H1 (cell line): ENCODE measurements at regions not wholly inside any gene's neighbourhood (a gene's known extent, or its start where the extent isn't known, plus 50 kb on each side); places are given as distances from the start of the nearest gene placed in this dataset.

Experiments
- CTCF ChIA-PET: fragments of 300-600 bp; sonication (Branson Sonifier 250); formaldehyde crosslinking; loops from one replicate; lab custom pipeline; 2021; ENCODE audit not compliant: partially characterized antibody; lab: Charles Lee
- POLR2A ChIA-PET: fragments of 300-600 bp; sonication (Branson Sonifier 250); formaldehyde crosslinking; loops from one replicate; lab custom pipeline; 2021; ENCODE audit warnings: inconsistent platforms; ENCODE audit not compliant: partially characterized antibody; lab: Charles Lee
- DNase-seq, 2 experiments: peaks; one replicate each; pipeline versions ENCODE4 v3.0.0 to v3.0.0-alpha.2; 2010 to 2022; ENCODE audit warnings: low spot score in 2 of 2, low read depth in 1 of 2, mixed read lengths in 1 of 2
- FAIRE-seq: peaks from 2 replicates; lab custom pipeline; 2011; peaks lifted over from hg19 to GRCh38; lab: Jason Lieb, UNC
- H2AFZ ChIP-seq: 2 replicates; pipeline ENCODE4 v1.8.1; 2012; ENCODE audit warnings: low read length, inconsistent platforms
- H2AK5ac ChIP-seq: 2 replicates; pipeline ENCODE4 v1.6.1; 2013; ENCODE audit warnings: low read depth, low read length
- H2BK120ac ChIP-seq: replicated peaks from 2 replicates; pipeline ENCODE3; 2013; ENCODE audit warnings: low read depth, low read length, inconsistent platforms
- H2BK12ac ChIP-seq: 2 replicates; pipeline ENCODE4 v1.6.1; 2013; ENCODE audit warnings: low read depth, low read length
- H2BK15ac ChIP-seq: 2 replicates; pipeline ENCODE4 v1.6.1; 2013; ENCODE audit warnings: low read length
- H2BK20ac ChIP-seq: 2 replicates; pipeline ENCODE4 v1.6.1; 2013; ENCODE audit warnings: low read length
- H2BK5ac ChIP-seq: 2 replicates; pipeline ENCODE4 v1.6.1; 2013; ENCODE audit warnings: low read depth, low read length
- H3K14ac ChIP-seq: 2 replicates; pipeline ENCODE4 v1.6.1; 2013; ENCODE audit warnings: inconsistent platforms; ENCODE audit not compliant: insufficient read length
- H3K18ac ChIP-seq: 2 replicates; pipeline ENCODE4 v1.6.1; 2013; ENCODE audit warnings: low read length; ENCODE audit errors: extremely low read depth
- H3K23ac ChIP-seq: 2 replicates; pipeline ENCODE4 v1.6.1; 2013; ENCODE audit warnings: inconsistent platforms; ENCODE audit not compliant: insufficient read length
- H3K23me2 ChIP-seq: 2 replicates; pipeline ENCODE4 v1.6.1; 2013; ENCODE audit warnings: low read depth, low read length
- H3K27ac ChIP-seq: 2 replicates; pipeline ENCODE4 v1.6.1; 2011; ENCODE audit warnings: low read depth, low read length, inconsistent platforms
- H3K27me3 ChIP-seq, 4 experiments: replicated peaks in 1 of 4; 1 replicate in 1 of 4; 2 replicates in 3 of 4; pipeline versions ENCODE4 v1.6.1 to v1.8.1; 2011 to 2013; ENCODE audit warnings: low read length in 3 of 4, mild to moderate bottlenecking in 3 of 4, inconsistent platforms in 2 of 4, mixed read lengths in 2 of 4, moderate library complexity in 1 of 4; ENCODE audit not compliant: control insufficient read depth in 3 of 4, insufficient read depth in 3 of 4; ENCODE audit errors: extremely low read depth in 1 of 4
- H3K36me3 ChIP-seq, 4 experiments: 2 replicates each; pipeline versions ENCODE4 v1.6.1 to v1.8.1; 2011 to 2013; ENCODE audit warnings: mild to moderate bottlenecking in 4 of 4, low read length in 3 of 4, moderate library complexity in 2 of 4, control low read depth in 1 of 4, inconsistent platforms in 1 of 4; ENCODE audit not compliant: insufficient read depth in 4 of 4, control insufficient read depth in 2 of 4
- H3K4ac ChIP-seq: replicated peaks from 2 replicates; pipeline ENCODE3; 2013; ENCODE audit warnings: low read length, low read depth, mixed read lengths, inconsistent platforms; ENCODE audit not compliant: insufficient read length
- H3K4me1 ChIP-seq, 4 experiments: replicated peaks in 1 of 4; 1 replicate in 1 of 4; 2 replicates in 3 of 4; pipeline versions ENCODE4 v1.6.1 to v1.8.1; 2011 to 2013; ENCODE audit warnings: low read length in 3 of 4, inconsistent platforms in 2 of 4, mixed read lengths in 1 of 4; ENCODE audit not compliant: insufficient read depth in 4 of 4, control insufficient read depth in 3 of 4
- H3K4me2 ChIP-seq, 2 experiments: 2 replicates each; pipeline versions ENCODE4 v1.6.1 to v1.8.1; 2011 to 2013; ENCODE audit warnings: low read depth in 2 of 2, low read length in 2 of 2, control low read depth in 1 of 2, inconsistent platforms in 1 of 2, mild to moderate bottlenecking in 1 of 2; ENCODE audit not compliant: insufficient read depth in 1 of 2
- H3K4me3 ChIP-seq, 4 experiments: fragments of 200-600, 300-600 bp in 1 of 4; sonication (generic), shearing (Covaris generic), sonication (Bioruptor Twin) in 1 of 4; 2 replicates each; pipeline versions ENCODE4 v1.5.1 to v1.8.1; 2011 to 2016; ENCODE audit warnings: low read length in 4 of 4, low read depth in 3 of 4, control low read depth in 2 of 4, inconsistent platforms in 2 of 4, mild to moderate bottlenecking in 2 of 4, mixed read lengths in 1 of 4, moderate library complexity in 1 of 4; ENCODE audit not compliant: insufficient read depth in 2 of 4; ENCODE audit errors: extremely low read depth in 1 of 4
- H3K56ac ChIP-seq: replicated peaks from 2 replicates; pipeline ENCODE3; 2013; ENCODE audit warnings: low read depth, mild to moderate bottlenecking, mixed read lengths, low read length, inconsistent platforms; ENCODE audit not compliant: insufficient read length
- H3K79me1 ChIP-seq: 2 replicates; pipeline ENCODE4 v1.6.1; 2013; ENCODE audit warnings: low read depth, low read length, control low read depth
- H3K79me2 ChIP-seq, 2 experiments: 2 replicates each; pipeline versions ENCODE4 v1.6.1 to v1.8.1; 2012 to 2013; ENCODE audit warnings: low read length in 2 of 2, mild to moderate bottlenecking in 2 of 2, inconsistent platforms in 1 of 2; ENCODE audit not compliant: insufficient read depth in 2 of 2, control insufficient read depth in 1 of 2
- H3K9ac ChIP-seq, 4 experiments: replicated peaks in 1 of 4; 1 replicate in 1 of 4; 2 replicates in 3 of 4; pipeline versions ENCODE4 v1.6.1 to v1.8.1; 2011 to 2013; ENCODE audit warnings: low read depth in 3 of 4, low read length in 3 of 4, control low read depth in 2 of 4, mild to moderate bottlenecking in 2 of 4, moderate library complexity in 2 of 4, inconsistent platforms in 1 of 4; ENCODE audit errors: extremely low read depth in 1 of 4
- H3K9me3 ChIP-seq, 2 experiments: 2 replicates each; pipeline versions ENCODE4 v1.6.1 to v1.8.1; 2012 to 2013; ENCODE audit warnings: mild to moderate bottlenecking in 2 of 2, moderate library complexity in 2 of 2, control low read depth in 1 of 2, inconsistent platforms in 1 of 2, low read depth in 1 of 2, low read length in 1 of 2, mixed read lengths in 1 of 2; ENCODE audit not compliant: insufficient read depth in 2 of 2
- H4K20me1 ChIP-seq, 2 experiments: replicated peaks in 1 of 2; 2 replicates each; pipeline versions ENCODE3 to v1.8.1; 2011 to 2013; ENCODE audit warnings: inconsistent platforms in 2 of 2, low read length in 2 of 2, mild to moderate bottlenecking in 1 of 2; ENCODE audit not compliant: insufficient read depth in 2 of 2, control insufficient read depth in 1 of 2
- H4K5ac ChIP-seq: 2 replicates; pipeline ENCODE4 v1.6.1; 2013; ENCODE audit warnings: low read length, low read depth, mixed read lengths, inconsistent platforms; ENCODE audit not compliant: insufficient read length
- H4K8ac ChIP-seq: 2 replicates; pipeline ENCODE4 v1.8.0; 2013; ENCODE audit warnings: mild to moderate bottlenecking, moderate library complexity, low read length, inconsistent platforms; ENCODE audit not compliant: insufficient read depth; ENCODE audit errors: extremely low read depth
- H4K91ac ChIP-seq: replicated peaks from 2 replicates; pipeline ENCODE3; 2013; ENCODE audit warnings: low read length, mixed read lengths, inconsistent platforms; ENCODE audit not compliant: insufficient read length
- BRCA1 ChIP-seq: IDR thresholded peaks from 2 replicates; pipeline ENCODE4 v1.6.1; 2012; ENCODE audit warnings: low read depth, low read length, improper control_type of control experiment
- CBX8 ChIP-seq: fragments of 300-800, 300-1000 bp; sonication (generic); IDR thresholded peaks from 2 replicates; pipeline ENCODE4 v1.7.1; 2016; ENCODE audit warnings: low read depth, low read length, borderline replicate concordance
- CHD2 ChIP-seq: IDR thresholded peaks from 2 replicates; pipeline ENCODE4 v1.6.1; 2012; ENCODE audit warnings: low read length, improper control_type of control experiment
- CREB1 ChIP-seq: IDR thresholded peaks from 2 replicates; pipeline ENCODE4 v1.6.1; 2012; ENCODE audit warnings: inconsistent platforms
- EGR1 ChIP-seq: IDR thresholded peaks from 2 replicates; pipeline ENCODE4 v1.6.1; 2011; ENCODE audit warnings: low read depth, low read length, borderline replicate concordance
- GABPA ChIP-seq: IDR thresholded peaks from 2 replicates; pipeline ENCODE4 v1.6.1; 2011; ENCODE audit warnings: mild to moderate bottlenecking, low read length, moderate library complexity, borderline replicate concordance; ENCODE audit not compliant: insufficient read depth
- HDAC6 ChIP-seq: IDR thresholded peaks from one replicate; pipeline ENCODE4 v1.7.1; 2012; ENCODE audit warnings: low read depth, mild to moderate bottlenecking, inconsistent platforms, low read length, moderate library complexity
- KDM1A ChIP-seq: fragments of 200-600, 300-600 bp; sonication (generic); IDR thresholded peaks from 2 replicates; pipeline ENCODE4 v1.7.1; 2016; ENCODE audit warnings: mild to moderate bottlenecking, low read length, borderline replicate concordance
- KDM4A ChIP-seq: IDR thresholded peaks from one replicate; pipeline ENCODE4 v1.7.1; 2012; ENCODE audit warnings: low read depth, mild to moderate bottlenecking, moderate library complexity, low read length, inconsistent platforms; ENCODE audit not compliant: severe bottlenecking
- MAX ChIP-seq: IDR thresholded peaks from 2 replicates; pipeline ENCODE4 v1.6.1; 2012; ENCODE audit warnings: inconsistent platforms
- POLR2A ChIP-seq, 2 experiments: IDR thresholded peaks; 1 replicate in 1 of 2; 2 replicates in 1 of 2; pipeline ENCODE4 v1.6.1; 2011; ENCODE audit warnings: low read depth in 2 of 2, low read length in 2 of 2, mild to moderate bottlenecking in 2 of 2; ENCODE audit errors: control extremely low read depth in 1 of 2
- RBBP5 ChIP-seq: IDR thresholded peaks from 2 replicates; pipeline ENCODE4 v1.7.1; 2012; ENCODE audit warnings: low read depth, mild to moderate bottlenecking, inconsistent platforms, low read length, moderate library complexity, borderline replicate concordance
- RFX5 ChIP-seq: IDR thresholded peaks from 2 replicates; pipeline ENCODE4 v1.6.1; 2011; ENCODE audit warnings: low read depth, low read length, improper control_type of control experiment, borderline replicate concordance
- RXRA ChIP-seq: IDR thresholded peaks from 2 replicates; pipeline ENCODE4 v1.6.1; 2011; ENCODE audit warnings: low read depth, mild to moderate bottlenecking, low read length, moderate library complexity; ENCODE audit not compliant: insufficient read depth
- SIX5 ChIP-seq: IDR thresholded peaks from 2 replicates; pipeline ENCODE4 v1.6.1; 2011; ENCODE audit warnings: mild to moderate bottlenecking, low read depth, low read length
- SRF ChIP-seq: IDR thresholded peaks from 2 replicates; pipeline ENCODE4 v1.6.1; 2011; ENCODE audit warnings: mild to moderate bottlenecking, low read depth, low read length, moderate library complexity
- TAF1 ChIP-seq: IDR thresholded peaks from 2 replicates; pipeline ENCODE4 v1.6.1; 2011; ENCODE audit warnings: mild to moderate bottlenecking, low read depth, low read length

- Histone ChIP-seq H3K4me3 (no peak overlapping the region), H3K18ac (no peak overlapping the region), H2BK20ac (no peak overlapping the region), H4K8ac (no peak overlapping the region), H3K79me1 (no peaks in the 10 kb centered on the region), H2AK5ac (no peak overlapping the region), H3K9ac (no peak overlapping the region), H2BK15ac (no peak overlapping the region), H3K14ac (no peak overlapping the region), H4K20me1 (no peaks in the 10 kb centered on the region), H4K5ac (no peak overlapping the region), H4K91ac (no peak overlapping the region), H3K36me3 (no peaks in the 10 kb centered on the region), H3K4me2 (no peak overlapping the region), H3K56ac (no peak overlapping the region), H3K27ac (no peak overlapping the region), H2AFZ (no peak overlapping the region), H3K27me3 (no peaks in the 10 kb centered on the region), H3K4me1 (no peaks in the 10 kb centered on the region), H3K4ac (no peak overlapping the region), H2BK120ac (no peak overlapping the region), H3K23ac (no peak overlapping the region), H3K79me2 (no peaks in the 10 kb centered on the region), H3K23me2 (no peaks in the 10 kb centered on the region), H2BK5ac (no peak overlapping the region), H3K9me3 (no peaks in the 10 kb centered on the region), H2BK12ac (no peak overlapping the region)
- POLR2A ChIA-PET, result no interaction called here
- DNase-seq, result no peak
- CTCF ChIA-PET, result interaction anchor here (0.6 to 1.3 kb wide), 3 partner anchors 10 to 340 kb away, joined by 3 to 7 read pairs (median 3); no protein-coding TSS in a partner anchor
- no peak for FAIRE-seq
- TF ChIP-seq GABPA (no peak), BRCA1 (no peak), KDM4A (no peak), RXRA (no peak), TAF1 (no peak), POLR2A (IDR thresholded peaks at IDR 0.05; ENCODE audit: control extremely low read depth in 1 of 2, low read depth in 2 of 2, low read length in 2 of 2) (no peak), CHD2 (no peak), EGR1 (no peak), KDM1A (no peak), CREB1 (no peak), MAX (no peak), SIX5 (no peak), RBBP5 (no peak), CBX8 (no peak), SRF (no peak), RFX5 (no peak), HDAC6 (no peak)
These were observed 327.7 kb upstream of the STEAP1 start for GRCh38 chr7:89826557-89826956.
